ENCODE measurements at regions not wholly inside any gene's neighbourhood (a gene's known extent, or its start where the extent isn't known, plus 50 kb on each side); places are given as distances from the start of the nearest gene placed in this dataset.
"Not testable (repeated sequence)": the region's sequence is repeated elsewhere in the genome, so short reads cannot be mapped to it uniquely, and the experiment has no call there.

DNA sequence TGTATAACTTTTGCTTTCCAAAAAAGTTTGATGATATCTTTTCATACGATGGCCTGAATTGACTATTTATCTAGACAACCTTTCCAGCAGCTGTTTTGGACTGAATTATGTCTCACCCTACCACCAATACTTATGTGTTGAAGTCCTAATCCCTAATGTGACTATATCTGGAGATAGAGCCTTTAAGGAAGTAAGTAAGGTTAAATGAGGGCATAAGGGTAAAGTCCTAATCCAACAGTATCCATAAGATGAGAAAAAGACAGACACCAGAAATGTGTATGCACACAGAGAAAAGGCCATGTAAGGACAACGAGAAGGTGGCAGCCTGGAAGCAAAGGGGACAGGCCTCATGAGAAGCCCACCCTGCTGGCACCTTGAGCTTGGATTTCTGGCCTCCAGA, 86.6 kb upstream of the PPARGC1A start:
- no peak for DNase-seq

GRCh38 chr4:23973308-23973855, 83.5 kb upstream of the PPARGC1A start:
- DNase-seq, result no peak

GRCh38 chr4:23972805-23973204, 83.0 kb upstream of the PPARGC1A start:
- no peak for DNase-seq

GRCh38 chr4:23972187-23972586, 82.3 kb upstream of the PPARGC1A start:
- no peak for DNase-seq

GRCh38 chr4:23970201-23970850, 80.5 kb upstream of the PPARGC1A start:
- DNase-seq, result no peak

GRCh38 chr4:23969635-23970145, 79.8 kb upstream of the PPARGC1A start:
- DNase-seq, result no peak

DNA sequence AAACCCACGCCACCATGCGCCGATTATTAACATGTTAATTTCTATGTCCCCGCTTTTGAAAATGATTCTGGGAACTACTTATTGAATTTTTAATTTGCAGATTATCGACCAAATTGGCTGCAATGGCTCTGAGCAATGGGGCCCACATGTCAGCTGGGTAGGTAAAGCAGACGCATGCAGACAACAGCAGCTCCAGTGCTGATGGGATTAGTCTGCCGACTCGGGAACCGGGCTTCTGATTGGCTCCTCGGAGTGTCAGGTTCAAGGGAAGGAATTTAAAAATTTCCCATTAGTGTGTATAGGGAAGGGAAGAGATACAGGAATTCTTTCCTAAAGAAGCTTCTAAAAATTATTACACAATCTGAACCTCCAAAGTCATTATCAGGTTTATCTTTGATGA, 77.4 kb upstream of the PPARGC1A start:
- no peak for DNase-seq

GRCh38 chr4:23966725-23967124, 76.9 kb upstream of the PPARGC1A start:
- DNase-seq, result no peak

DNA sequence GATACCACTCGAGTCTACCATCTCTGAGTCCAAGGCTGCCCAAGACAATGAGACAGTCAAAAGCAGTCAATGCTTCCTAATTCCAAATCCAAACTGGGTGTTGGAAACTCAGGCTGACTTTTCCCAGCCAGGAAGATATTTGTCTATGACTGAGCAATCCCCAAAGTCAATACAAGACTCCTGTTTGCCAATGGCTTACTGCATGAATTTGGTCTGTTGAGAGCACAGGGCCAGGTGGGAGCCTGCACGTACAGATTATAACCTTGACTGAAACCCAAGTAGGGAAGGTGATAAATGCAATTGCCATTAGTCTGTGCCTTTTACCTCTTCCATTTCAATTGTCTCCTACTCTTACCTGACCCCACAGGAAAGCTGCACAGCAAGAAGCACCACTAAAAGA, 72.6 kb upstream of the PPARGC1A start:
- no peak for DNase-seq

DNA sequence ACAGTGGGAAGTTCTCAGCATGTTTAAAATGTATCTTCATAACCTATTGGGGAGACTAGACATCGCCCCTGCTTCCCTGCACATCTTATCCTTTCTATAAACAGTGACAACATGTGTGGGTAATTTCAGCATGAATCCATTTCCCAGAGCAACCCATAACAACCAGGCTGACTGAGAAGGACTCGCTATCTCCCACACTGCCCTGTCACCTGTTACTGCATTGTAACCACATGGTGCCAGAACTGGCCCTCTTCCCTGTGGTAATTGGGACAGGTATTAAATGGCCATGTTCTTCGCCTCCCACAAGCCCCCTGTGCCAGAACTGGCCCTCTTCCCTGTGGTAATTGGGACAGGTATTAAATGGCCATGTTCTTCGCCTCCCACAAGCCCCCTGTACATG, 71.5 kb upstream of the PPARGC1A start:
- DNase-seq, result not testable (repeated sequence)

DNA sequence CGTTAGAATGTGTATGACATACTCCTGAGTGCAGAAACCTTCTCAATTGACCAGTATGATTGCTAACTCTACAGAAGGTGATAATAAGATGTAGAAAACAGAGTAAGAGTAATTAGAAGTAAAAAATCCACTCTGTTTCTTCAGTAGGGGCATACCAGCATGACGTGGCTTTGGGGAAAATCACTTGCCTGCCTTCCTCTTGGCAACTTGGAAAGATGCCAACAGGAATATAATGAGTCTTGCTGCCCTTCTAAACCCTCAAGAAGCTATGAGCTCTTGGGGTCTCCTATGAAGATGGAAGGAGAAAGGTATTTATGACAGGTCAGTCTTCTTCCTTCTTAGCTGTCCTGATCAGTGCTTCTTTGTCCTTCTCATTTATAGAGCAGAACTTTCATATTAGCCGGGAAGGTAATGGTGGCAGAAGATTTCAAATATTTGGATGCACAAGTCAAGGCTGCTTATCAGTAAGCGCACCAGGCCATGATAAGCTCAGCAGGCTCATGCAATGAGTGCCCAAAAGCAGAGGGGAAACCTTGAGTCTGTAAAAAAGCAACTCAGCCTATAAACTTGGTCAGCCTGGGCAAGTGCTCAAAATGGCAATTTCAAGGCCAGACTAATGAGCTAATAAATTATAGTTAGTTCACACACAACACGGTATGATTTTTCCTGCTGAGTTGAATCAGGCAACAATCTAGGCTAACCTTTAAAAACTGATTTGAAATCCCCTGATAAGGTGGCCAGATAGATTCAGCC, 69.7 kb upstream of the PPARGC1A start:
- no peak for DNase-seq

DNA sequence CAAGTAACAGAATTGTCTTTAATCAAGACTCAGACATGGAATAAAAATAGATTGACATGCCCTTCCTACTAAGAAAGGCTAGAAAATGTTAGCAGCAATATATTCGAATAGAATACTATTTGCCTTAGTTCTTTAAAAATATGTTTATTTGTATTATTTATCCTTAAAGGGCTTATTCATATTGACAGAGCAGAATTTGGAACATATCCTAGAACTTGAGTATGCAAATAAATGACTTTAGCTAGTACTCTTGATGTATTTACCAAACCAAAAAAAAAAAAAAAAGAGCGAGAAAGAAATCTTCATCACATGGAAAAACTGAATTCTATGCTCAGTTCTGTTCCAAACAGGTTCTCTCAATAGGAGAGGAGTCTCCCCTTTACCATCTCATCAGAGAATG, 68.9 kb upstream of the PPARGC1A start:
- no peak for DNase-seq

DNA sequence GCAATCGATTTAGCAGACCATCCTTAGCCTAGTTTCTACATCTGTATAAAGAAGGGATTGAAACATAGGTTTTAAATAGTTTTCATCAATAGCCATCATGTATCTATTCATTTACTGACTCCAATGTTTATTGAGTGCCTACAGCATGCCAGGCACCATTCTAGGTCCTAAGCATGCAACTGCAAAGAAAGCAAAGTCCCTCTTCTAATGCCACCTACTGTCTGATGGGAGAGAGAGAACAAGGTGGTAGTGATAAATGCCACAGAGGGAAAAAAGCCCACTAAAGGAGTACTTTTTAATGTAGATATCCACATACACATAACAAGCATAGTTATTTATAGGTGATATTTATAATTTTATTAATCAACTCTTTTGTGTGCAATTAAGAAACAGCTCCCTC, 67.6 kb upstream of the PPARGC1A start:
- DNase-seq, result no peak

- no peak for DNase-seq
Observed at GRCh38 chr4:23956601-23957364, 66.9 kb upstream of the PPARGC1A start.

DNA sequence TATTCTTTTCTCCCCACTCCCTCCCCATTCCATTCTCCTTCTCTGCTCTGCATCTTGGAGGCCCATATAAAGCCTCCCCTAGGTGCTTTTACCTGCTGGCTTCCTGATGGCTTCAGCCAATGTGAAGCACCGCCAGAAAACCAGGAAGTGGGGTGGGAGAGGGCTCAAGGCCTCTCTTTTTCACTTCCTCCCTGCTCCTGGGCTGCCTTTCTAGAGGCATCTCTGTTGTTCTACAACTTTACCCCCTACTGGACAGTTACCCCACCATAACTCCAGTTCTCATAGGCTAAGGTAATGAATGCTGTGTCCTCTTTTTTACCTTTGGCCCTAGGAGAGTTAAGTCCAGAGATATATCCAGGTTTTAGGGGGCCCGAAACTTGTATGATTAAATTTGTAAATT, 62.4 kb upstream of the PPARGC1A start:
- DNase-seq, result no peak

DNA sequence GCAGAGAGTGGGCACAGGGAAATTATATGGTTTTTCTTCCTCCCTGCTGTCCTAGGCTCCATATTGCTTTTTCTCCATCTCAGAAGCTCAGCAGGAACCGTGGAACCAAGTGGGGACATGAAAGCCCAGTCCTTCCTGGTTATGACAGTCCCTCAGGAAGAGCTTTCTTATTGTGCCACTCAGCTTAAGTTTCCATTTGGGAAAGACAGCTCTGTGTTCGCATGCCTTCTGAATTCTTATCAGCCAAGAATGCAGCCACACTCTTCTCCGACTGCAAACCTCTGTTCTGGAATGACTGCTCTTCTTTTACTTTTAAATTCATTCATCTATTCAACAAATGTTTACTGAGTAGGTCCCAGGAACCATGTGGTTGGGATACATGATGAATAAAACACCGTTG, 58.0 kb upstream of the PPARGC1A start:
- no peak for DNase-seq

DNA sequence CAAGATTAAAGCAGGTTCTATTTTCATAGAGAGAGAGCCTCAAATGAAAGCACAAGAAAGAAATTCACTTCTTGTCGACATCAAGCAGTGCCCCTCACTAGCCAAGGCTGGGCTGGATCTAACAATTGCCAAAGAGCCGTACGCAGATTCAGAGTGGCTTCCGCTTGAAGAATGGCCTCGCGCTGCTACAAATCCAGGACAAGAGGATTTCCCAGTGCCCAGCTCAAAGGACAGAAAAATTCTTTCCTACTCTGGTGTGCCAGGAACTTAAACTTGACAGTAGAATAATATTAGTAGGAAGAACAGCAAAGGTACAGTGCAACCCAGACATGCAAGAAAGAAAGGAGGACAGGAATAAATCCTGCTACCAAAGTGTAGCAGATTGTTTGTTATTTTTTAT, 56.5 kb upstream of the PPARGC1A start:
- no peak for DNase-seq

- DNase-seq, result no peak
Observed at GRCh38 chr4:23945451-23946017, 55.7 kb upstream of the PPARGC1A start.

DNA sequence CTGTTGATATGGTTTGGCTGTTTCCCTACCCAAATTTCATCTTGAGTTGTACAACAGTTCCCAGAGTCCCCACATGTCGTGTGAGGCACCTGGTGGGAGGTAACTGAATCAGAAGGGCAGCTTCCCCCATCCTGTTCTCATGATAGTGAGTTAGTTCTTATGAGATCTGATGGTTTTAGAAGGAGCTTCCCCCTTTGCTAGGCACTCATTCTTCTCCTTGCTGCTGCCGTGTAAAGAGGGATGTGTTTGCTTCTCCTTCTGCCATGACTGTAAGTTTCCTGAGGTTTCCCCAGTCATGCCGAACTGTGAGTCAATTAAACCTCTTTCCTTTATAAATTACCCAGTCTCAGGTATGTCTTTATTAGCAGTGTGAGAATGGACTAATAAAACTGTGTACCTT, 54.7 kb upstream of the PPARGC1A start:
- DNase-seq, result not testable (repeated sequence)

DNA sequence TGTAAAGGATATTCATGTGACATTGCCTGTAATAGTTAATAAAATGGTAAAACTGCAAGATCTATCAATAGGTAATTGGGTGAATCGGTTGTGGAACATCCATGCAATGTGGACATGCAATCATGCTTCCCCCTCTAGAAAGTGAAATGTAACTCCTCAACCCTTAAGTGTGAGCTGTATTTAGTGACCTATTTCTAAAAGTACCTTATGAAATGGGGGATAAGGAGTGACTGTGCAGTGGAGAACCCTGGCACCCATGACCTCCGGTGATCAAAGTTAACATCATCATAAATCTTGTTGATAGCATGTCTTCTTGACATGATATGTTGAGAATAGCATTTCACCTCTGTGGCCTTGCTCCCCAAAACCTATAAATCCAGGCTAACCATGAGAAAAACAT, 53.6 kb upstream of the PPARGC1A start:
- no peak for DNase-seq

DNA sequence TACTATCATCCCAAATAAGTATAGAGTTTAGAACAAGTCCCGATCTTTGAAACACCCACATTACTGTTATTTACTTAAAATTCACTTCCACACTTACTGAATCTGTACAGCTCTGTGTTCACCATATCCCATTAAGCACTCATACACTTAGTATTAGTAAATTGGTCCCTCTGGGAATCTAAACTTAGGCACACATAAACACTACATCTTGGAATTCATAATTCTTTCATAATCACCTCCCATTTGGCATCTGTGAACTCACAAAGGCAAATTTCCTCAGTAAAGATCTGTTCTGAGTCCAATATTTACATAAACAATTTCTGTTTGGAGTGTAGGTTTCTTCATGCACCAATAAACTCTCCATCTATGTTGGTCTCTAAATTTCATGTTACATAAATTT, 52.6 kb upstream of the PPARGC1A start:
- no peak for DNase-seq

All from activated T-cell treated with anti-CD3 and anti-CD28 coated beads for 4 hours (primary cell).